Natural killer cell treated with Interleukin-12 subunit alpha and Interleukin-12 subunit beta and Interleukin-15 and Interleukin-18, amount 100 ng/mL, for 72 hours (primary cell): ENCODE measurements at regions not wholly inside any gene's neighbourhood (a gene's known extent, or its start where the extent isn't known, plus 50 kb on each side); places are given as distances from the start of the nearest gene placed in this dataset.

Experiments
- ATAC-seq, 2 donors: fragments of 150-1000 bp; cut with Tn5 transposase in 1 of 2; sonication (Bioruptor Pico), chemical (Tn5 transposase) in 1 of 2; 2 replicates each; pipeline ENCODE4 v1.10.0; 2021
- DNase-seq: peaks from one replicate; pipeline ENCODE4 v3.0.0; 2022; ENCODE audit warnings: low spot score
- H3K27ac Mint-ChIP-seq, 2 donors: 1 replicate in 1 of 2; 2 replicates in 1 of 2; pipeline ENCODE4 v1.8.0; 2022; ENCODE audit warnings: mixed read lengths in 2 of 2, mild to moderate bottlenecking in 1 of 2, moderate library complexity in 1 of 2
- H3K27me3 Mint-ChIP-seq, 2 donors: 1 replicate in 1 of 2; 2 replicates in 1 of 2; pipeline ENCODE4 v1.8.0; 2022; ENCODE audit warnings: mixed read lengths in 2 of 2
- H3K36me3 Mint-ChIP-seq: one replicate; pipeline ENCODE4 v1.8.0; 2022; ENCODE audit warnings: mixed read lengths
- H3K4me1 Mint-ChIP-seq, 2 donors: 1 replicate in 1 of 2; 2 replicates in 1 of 2; pipeline ENCODE4 v1.8.0; 2022; ENCODE audit warnings: low read depth in 2 of 2, mixed read lengths in 2 of 2, mild to moderate bottlenecking in 1 of 2
- H3K4me3 Mint-ChIP-seq: one replicate; pipeline ENCODE4 v1.8.0; 2022; ENCODE audit warnings: mixed read lengths
- H3K9me3 Mint-ChIP-seq: 2 replicates; pipeline ENCODE4 v1.8.0; 2022; ENCODE audit warnings: mixed read lengths

DNA sequence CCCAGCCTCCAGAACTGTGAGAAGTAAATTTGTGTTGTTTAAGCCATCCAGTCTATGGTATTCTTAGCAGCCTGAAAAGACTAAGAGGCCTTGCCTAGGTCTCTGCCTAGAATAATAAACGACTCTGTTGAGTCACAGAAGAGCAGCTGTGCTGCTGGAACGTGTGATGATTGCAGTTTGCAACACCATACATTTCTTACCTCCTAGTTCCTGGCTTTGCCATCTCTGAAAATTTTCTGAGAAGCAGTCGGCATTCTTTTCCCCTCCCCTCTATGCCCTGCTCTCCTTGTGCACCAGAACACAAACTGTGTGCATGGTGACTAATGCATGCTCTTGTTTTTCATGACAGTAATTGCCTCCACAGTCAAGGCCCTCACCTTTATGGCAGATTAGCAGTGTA, 301.3 kb downstream of the IL20RB start:
- ATAC-seq (no peak), DNase-seq (no peak)
- Mint-ChIP-seq H3K4me1 (no peaks in the 10 kb centered on the region), H3K4me3 (no peak overlapping the region), H3K9me3 (no peaks in the 10 kb centered on the region), H3K36me3 (no peaks in the 10 kb centered on the region), H3K27me3 (no peaks in the 10 kb centered on the region), H3K27ac (no peak overlapping the region)

DNA sequence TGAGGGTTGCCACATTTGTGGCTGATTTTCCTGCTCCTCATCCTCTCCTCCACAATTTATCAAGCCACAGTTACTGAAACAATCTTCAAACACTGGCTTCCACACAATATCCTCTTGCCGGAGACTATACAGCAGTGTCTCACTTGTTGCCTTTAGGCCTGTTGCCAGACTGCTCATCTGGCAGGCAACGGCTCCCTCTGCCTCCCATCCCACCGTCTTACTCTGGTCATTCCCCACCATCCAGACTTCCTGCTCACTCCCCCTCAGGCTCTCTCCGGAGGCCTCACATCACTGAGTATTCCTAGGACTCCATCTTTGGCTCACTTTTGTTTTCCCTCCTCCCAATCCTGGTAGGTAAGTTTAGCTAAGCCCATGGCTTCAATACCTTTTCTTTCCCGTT, 301.9 kb downstream of the IL20RB start:
- Mint-ChIP-seq H3K36me3 (no peaks in the 10 kb centered on the region), H3K27ac (no peak overlapping the region), H3K4me3 (no peak overlapping the region), H3K4me1 (no peaks in the 10 kb centered on the region), H3K27me3 (peaks cover 0 to 5% of the 10 kb centered on the region in 2 donors), H3K9me3 (no peaks in the 10 kb centered on the region)
- DNase-seq (no peak), ATAC-seq (no peak)

DNA sequence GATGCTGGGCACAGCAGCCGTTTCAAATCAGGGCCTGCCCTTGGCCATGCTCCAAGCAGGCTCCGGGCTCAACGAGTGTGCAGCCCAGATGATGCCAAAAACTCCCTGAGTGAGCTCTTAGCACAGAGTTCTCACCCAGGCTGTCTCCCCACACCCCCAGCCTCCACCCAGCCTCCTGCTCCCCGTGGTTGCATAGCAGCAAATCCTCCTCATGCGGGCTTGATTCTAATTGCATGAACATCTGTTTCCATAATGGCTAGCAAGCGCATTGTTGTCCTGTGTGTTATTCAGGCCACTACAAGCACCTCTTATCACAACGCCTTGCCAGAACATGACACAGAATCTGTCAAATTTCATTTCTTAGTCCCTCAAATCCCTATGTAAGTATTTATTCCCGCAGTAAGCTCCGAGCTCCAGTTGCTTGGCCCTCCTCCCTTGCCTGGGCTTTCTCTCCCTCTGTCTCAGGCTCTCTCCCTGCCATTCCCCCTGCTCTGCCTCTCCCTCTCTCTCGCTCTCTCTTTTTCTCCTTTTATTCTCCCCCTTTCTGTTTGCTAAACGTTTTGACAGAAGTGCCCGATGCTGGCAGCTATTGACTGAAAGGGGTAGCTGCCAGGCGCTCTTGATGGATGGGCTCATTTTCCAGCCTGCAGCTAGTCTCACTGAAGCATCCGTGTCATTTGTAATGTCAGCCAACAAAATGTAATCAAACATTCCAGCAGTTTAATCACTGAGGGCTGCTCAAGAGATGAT, 306.5 kb downstream of the IL20RB start:
- H3K27ac Mint-ChIP-seq: no peak overlapping the region
- no peak overlapping the region for H3K4me3 Mint-ChIP-seq
- H3K4me1 Mint-ChIP-seq: no peaks in the 10 kb centered on the region
- DNase-seq (no peak), ATAC-seq (no peak)
- H3K36me3 Mint-ChIP-seq: no peaks in the 10 kb centered on the region
- H3K9me3 Mint-ChIP-seq: no peaks in the 10 kb centered on the region
- H3K27me3 Mint-ChIP-seq: peaks cover 0 to 13% of the 10 kb centered on the region in 2 donors

DNA sequence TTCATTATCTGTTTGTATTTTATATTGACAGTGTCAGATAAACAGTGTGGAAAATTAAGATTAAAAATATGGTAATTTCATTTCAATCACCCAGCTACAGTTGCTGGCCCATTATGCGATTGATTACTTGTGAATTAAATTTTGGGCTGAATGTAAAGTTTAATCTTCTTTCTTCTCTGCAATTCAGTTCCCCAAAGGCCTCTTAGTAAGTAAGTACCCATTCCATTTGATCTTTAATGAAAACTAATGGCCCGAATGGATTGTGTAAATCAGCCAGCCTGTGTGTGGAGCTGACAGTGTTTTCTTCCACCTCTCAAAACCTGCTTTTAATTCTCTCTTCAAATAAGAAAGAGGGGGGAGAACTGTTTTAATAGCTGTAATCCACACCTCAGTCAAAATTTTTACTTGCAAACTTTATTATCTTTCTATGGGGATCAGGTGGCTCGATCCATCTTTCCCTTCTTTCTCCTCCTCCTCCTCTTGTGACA, 307.1 kb downstream of the IL20RB start:
- peaks cover 0 to 13% of the 10 kb centered on the region in 2 donors for H3K27me3 Mint-ChIP-seq
- no peaks in the 10 kb centered on the region for H3K36me3 Mint-ChIP-seq
- ATAC-seq: no peak
- H3K27ac Mint-ChIP-seq: no peak overlapping the region
- no peak overlapping the region for H3K4me3 Mint-ChIP-seq
- no peaks in the 10 kb centered on the region for H3K9me3 Mint-ChIP-seq
- DNase-seq: no peak
- no peaks in the 10 kb centered on the region for H3K4me1 Mint-ChIP-seq

DNA sequence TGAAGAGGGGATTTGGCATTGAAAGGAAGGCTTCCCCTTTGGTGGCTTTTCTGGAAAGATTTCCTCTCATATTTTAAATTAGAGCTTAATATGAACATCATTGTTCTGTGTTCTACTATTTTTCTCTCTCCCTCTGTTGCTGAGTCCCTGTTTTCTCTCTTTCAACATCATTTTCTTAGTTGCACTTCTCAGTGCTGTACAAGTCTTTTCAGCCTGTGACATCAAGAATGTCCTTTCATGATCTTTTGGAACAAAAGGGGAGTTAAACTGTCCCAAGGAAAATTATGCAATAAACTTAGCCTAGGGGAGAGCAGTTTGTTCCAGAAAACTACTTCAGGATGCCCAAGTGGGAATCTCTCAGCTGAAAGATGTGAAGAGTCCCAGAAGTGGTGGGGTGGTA, 325.1 kb downstream of the IL20RB start:
- Mint-ChIP-seq H3K27me3 (peaks cover 0 to 8% of the 10 kb centered on the region in 2 donors), H3K9me3 (peaks cover 5% of the 10 kb centered on the region), H3K27ac (no peak overlapping the region), H3K4me3 (no peak overlapping the region), H3K36me3 (no peaks in the 10 kb centered on the region), H3K4me1 (no peaks in the 10 kb centered on the region)
- no peak for ATAC-seq
- no peak for DNase-seq

DNA sequence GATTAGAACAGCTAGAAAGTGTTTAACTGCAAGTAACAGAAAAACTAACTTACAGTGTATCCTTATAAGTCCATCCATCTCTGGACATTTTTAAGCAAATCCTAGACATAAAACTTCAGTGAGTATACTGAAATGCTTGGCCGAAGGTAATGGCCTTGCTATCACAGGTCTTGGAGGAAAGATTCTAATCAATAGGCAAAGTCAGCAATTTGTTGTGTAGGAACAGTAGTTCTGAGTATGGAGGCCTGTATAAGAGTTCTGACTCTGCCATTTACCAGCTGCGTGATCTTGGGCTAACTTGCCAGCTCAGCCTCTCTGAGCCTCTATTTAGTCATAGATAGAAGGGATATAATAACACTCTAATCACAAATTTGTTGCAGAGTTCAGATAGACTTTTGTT, 328.1 kb downstream of the IL20RB start:
- DNase-seq (no peak), ATAC-seq (no peak)
- H3K27ac Mint-ChIP-seq: no peak overlapping the region
- no peaks in the 10 kb centered on the region for H3K36me3 Mint-ChIP-seq
- no peak overlapping the region for H3K4me3 Mint-ChIP-seq
- H3K27me3 Mint-ChIP-seq: peaks cover 0 to 6% of the 10 kb centered on the region in 2 donors
- H3K9me3 Mint-ChIP-seq: peaks cover 2% of the 10 kb centered on the region
- no peaks in the 10 kb centered on the region for H3K4me1 Mint-ChIP-seq

DNA sequence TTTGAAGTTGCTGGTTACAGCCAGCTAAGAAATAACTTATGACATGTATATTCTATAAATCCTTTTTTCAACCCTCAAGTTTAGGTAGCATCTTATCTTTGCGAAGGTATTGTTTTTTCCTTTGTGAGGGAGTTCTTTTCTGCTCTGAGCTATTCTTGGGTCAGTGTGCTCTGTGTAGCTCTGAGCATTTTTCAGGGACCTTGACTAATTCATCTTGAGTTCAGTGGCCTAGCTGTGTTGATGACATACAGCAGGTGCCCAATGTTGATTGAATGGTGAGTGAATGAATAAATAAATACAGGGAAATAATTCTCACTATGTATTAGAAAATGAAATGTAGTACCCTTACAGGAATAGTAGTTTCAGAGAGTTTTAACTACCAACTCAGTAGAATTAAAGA, 335.3 kb downstream of the IL20RB start:
- no peak for DNase-seq
- ATAC-seq: no peak
- H3K4me3 Mint-ChIP-seq: no peak overlapping the region
- no peaks in the 10 kb centered on the region for H3K4me1 Mint-ChIP-seq
- peaks cover 4% of the 10 kb centered on the region for H3K9me3 Mint-ChIP-seq
- peaks cover 0 to 8% of the 10 kb centered on the region in 2 donors for H3K27me3 Mint-ChIP-seq
- no peaks in the 10 kb centered on the region for H3K36me3 Mint-ChIP-seq
- H3K27ac Mint-ChIP-seq: no peak overlapping the region

DNA sequence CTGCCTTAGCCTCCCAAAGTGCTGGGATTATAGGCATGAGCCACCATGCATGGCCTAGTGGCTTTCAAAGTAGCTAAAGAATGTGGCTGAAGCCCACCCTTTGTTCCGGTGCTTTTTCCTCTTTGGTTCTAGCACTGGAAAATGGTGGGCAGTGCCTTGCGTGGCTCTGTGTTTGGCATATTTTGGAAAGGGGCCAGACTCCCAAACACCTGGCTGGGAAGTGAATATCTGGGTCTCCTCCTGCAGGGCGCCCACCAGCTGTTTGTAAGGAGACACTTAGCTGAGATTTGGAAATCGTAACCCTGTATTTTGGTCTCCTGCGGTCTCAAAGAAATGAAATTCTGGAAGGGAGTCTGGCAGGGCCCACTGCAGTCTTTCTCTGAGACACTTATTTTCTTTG, 336.4 kb downstream of the IL20RB start:
- DNase-seq: no peak
- Mint-ChIP-seq H3K27me3 (peaks cover 0 to 8% of the 10 kb centered on the region in 2 donors), H3K4me1 (no peaks in the 10 kb centered on the region), H3K36me3 (no peaks in the 10 kb centered on the region), H3K27ac (no peak overlapping the region), H3K4me3 (no peak overlapping the region), H3K9me3 (peaks cover 6% of the 10 kb centered on the region)
- ATAC-seq: no peak

DNA sequence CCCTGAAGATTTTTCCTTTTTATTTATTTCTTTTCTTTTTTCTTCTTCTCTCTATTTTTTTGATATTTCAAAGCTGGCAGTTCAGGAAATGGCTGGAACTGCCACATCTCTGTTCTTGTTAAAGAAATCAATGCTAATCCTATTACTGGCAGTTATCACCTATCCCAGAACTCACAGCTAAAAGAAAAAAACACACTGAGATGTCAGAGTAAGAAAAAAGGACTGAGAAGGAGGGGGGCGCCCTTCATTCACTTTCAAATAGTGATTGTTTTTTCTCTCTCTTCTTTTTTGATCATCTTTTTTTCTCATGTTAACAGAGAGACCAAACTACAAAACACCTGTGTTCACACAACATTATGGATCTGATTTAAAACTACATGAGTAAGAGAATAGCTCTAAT, 337.1 kb downstream of the IL20RB start:
- ATAC-seq: no peak
- Mint-ChIP-seq H3K36me3 (no peaks in the 10 kb centered on the region), H3K27me3 (peaks cover 0 to 8% of the 10 kb centered on the region in 2 donors), H3K9me3 (peaks cover 6% of the 10 kb centered on the region), H3K4me1 (no peaks in the 10 kb centered on the region), H3K27ac (no peak overlapping the region), H3K4me3 (no peak overlapping the region)
- no peak for DNase-seq

DNA sequence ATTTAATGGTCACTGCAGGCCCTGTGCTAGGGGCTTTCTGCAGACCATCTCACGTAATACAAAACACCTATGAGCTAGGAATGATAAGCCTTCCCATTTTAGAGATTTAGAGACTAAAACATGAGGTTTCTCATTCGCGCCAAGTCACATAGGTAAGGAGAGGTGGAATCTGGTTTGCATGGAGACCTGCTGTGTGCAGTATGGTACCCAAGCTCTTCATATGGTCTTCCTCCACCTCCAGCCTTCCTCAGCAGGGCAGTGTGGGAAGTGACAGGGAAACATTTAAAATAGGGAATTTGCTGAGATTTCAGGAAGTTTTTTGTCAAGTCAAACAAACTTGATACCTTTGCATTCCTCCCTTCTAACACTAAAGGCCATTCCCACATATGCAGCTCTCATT, 337.6 kb downstream of the IL20RB start:
- no peak for DNase-seq
- no peaks in the 10 kb centered on the region for H3K36me3 Mint-ChIP-seq
- H3K4me3 Mint-ChIP-seq: no peak overlapping the region
- H3K27me3 Mint-ChIP-seq: peaks cover 0 to 8% of the 10 kb centered on the region in 2 donors
- H3K4me1 Mint-ChIP-seq: no peaks in the 10 kb centered on the region
- no peak for ATAC-seq
- no peak overlapping the region for H3K27ac Mint-ChIP-seq
- H3K9me3 Mint-ChIP-seq: peaks cover 6% of the 10 kb centered on the region

DNA sequence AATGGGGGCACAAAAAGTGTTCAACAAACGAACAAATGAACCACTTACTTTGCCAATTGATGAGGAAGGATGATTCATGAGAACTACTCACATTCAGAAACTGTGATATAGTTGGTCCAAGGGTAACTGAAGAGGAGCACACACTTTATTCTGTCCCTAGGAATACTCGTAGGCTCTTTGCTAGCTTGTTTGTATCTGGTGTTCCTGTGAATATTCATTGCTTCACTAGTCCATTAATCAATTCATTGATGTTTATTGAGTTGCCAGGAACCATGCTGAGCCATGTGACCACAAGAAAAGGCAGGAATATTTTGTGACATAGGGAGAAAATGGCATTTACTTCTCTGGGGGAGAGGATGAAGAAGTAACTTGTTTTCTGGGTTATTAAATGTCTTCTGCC, 338.3 kb downstream of the IL20RB start:
- ATAC-seq: no peak
- Mint-ChIP-seq H3K36me3 (no peaks in the 10 kb centered on the region), H3K4me3 (no peak overlapping the region), H3K27me3 (peaks cover 0 to under 1% of the 10 kb centered on the region in 2 donors), H3K4me1 (no peaks in the 10 kb centered on the region), H3K9me3 (peaks cover 3% of the 10 kb centered on the region), H3K27ac (no peak overlapping the region)
- DNase-seq: no peak

DNA sequence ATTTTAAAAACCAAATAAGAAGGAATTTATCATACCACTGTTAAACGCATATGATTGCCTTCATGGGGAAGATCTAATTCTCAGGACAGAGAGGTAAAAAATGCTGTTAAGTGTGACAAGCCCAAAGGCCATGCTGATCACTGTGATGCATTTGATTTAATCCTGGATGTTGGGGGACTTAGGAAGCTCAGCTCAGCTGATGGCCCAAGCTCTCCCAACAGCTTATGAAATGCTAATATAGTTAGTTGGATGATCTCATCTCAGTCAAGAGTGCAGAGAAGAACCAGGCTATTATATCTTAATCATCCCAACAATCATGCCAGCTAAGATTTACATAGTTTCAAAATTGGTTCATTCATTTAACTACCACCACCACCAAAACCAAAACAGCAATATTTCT, 340.0 kb downstream of the IL20RB start:
- Mint-ChIP-seq H3K27me3 (no peaks in the 10 kb centered on the region), H3K27ac (no peak overlapping the region), H3K4me3 (no peak overlapping the region), H3K4me1 (no peaks in the 10 kb centered on the region), H3K9me3 (peaks cover 3% of the 10 kb centered on the region), H3K36me3 (no peaks in the 10 kb centered on the region)
- DNase-seq (no peak), ATAC-seq (no peak)

DNA sequence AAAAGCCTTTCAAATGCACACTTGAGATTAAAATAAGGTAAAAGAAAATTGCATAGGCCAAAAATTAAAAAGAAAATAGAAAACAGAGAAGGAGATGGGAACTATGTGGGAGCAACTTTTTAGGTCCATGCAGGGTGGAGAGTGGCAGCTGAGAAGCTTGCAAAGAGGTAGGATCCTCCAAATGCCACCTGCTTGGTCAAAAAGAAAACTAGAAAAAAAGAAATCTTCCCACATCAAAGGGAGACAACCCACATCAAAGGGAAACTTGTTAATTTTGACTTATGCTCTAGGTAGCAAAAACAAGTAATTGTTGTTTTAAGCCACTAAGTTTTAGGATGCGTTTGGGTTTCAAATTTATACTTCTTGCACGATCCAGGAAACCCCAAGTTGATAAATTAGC, 342.9 kb downstream of the IL20RB start:
- ATAC-seq (no peak), DNase-seq (no peak)
- peaks cover 3% of the 10 kb centered on the region for H3K9me3 Mint-ChIP-seq
- no peak overlapping the region for H3K4me3 Mint-ChIP-seq
- H3K4me1 Mint-ChIP-seq: no peaks in the 10 kb centered on the region
- no peak overlapping the region for H3K27ac Mint-ChIP-seq
- H3K36me3 Mint-ChIP-seq: no peaks in the 10 kb centered on the region
- no peaks in the 10 kb centered on the region for H3K27me3 Mint-ChIP-seq

DNA sequence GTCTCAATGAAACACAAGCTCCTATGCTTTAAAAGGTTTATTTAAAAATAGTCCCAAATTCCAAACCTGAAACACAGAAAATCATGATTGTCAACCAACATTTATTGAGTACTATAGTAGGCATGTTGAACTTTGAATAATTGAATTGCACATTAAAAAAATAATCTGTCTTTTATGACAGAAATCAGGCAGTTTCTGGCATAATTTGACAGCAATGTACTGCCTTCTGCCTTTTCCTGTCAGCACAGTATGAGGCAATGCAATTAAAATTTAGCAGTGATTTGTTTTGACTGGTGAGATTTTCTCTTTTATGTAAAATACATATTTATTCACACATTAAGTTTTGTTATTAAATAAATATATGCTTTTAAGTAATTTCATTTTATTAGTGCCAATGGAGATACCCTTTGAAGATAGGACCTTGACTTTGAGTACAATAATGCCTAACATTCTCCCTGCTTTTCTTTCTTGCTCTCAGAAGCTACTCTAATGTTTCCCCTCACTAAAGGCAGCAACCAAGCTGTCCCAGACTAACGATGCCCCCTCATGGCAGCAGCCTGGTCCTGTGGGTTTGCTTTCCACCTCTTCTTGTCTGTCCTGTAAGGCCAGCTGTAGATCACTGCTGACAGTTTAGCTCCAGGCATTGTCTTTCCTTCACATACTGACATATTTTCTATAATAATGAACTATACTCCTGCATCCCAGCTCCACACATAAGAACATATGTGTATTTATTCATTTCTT, 346.7 kb downstream of the IL20RB start:
- H3K27me3 Mint-ChIP-seq: no peaks in the 10 kb centered on the region
- no peaks in the 10 kb centered on the region for H3K4me1 Mint-ChIP-seq
- no peaks in the 10 kb centered on the region for H3K9me3 Mint-ChIP-seq
- no peak overlapping the region for H3K27ac Mint-ChIP-seq
- H3K4me3 Mint-ChIP-seq: no peak overlapping the region
- ATAC-seq: no peak
- no peak for DNase-seq
- no peaks in the 10 kb centered on the region for H3K36me3 Mint-ChIP-seq
